Vagina (tissue), 2 donors: ENCODE measurements at regions not wholly inside any gene's neighbourhood (a gene's known extent, or its start where the extent isn't known, plus 50 kb on each side); places are given as distances from the start of the nearest gene placed in this dataset.

Experiments used
- CTCF ChIP-seq, 3 experiments: fragments of 450-650 bp in 2 of 3; fragments of 200-600 bp in 1 of 3; sonication (generic) in 1 of 3; IDR thresholded peaks; one replicate each; pipeline ENCODE4 v1.5.1; 2017 to 2019; ENCODE audit warnings: antibody characterized with exemption in 3 of 3, mild to moderate bottlenecking in 2 of 3, moderate library complexity in 2 of 3
- POLR2A ChIP-seq, 2 donors: fragments of 450-650 bp; IDR thresholded peaks; one replicate each; pipeline ENCODE4 v1.6.1; 2017; ENCODE audit warnings: antibody characterized with exemption in 2 of 2, mild to moderate bottlenecking in 2 of 2, moderate library complexity in 2 of 2
- POLR2AphosphoS5 ChIP-seq, 2 donors: sonication (generic); formaldehyde crosslinking; IDR thresholded peaks; one replicate each; pipeline ENCODE4 v1.9.0; 2017; ENCODE audit warnings: antibody characterized with exemption in 2 of 2, mild to moderate bottlenecking in 2 of 2, low read depth in 1 of 2; ENCODE audit not compliant: insufficient read depth in 1 of 2

- TF ChIP-seq POLR2A (IDR thresholded peaks at IDR 0.05) (no peak), CTCF (IDR thresholded peaks at IDR 0.05) (no peak), POLR2AphosphoS5 (IDR thresholded peaks at IDR 0.05; ENCODE audit: insufficient read depth in 1 of 2, low read depth in 1 of 2) (no peak)
Observed at GRCh38 chr4:108511618-108512017, 108.8 kb upstream of the RPL34 start.
